Suprapubic skin (tissue), 4 donors: ENCODE measurements at regions not wholly inside any gene's neighbourhood (a gene's known extent, or its start where the extent isn't known, plus 50 kb on each side); places are given as distances from the start of the nearest gene placed in this dataset.

Experiments
- CTCF ChIP-seq, 2 donors: fragments of 200-600 bp in 1 of 2; fragments of 450-650 bp in 1 of 2; sonication (generic) in 1 of 2; IDR thresholded peaks; one replicate each; pipeline ENCODE4 v1.5.1; 2016 to 2019; ENCODE audit warnings: antibody characterized with exemption in 2 of 2, mild to moderate bottlenecking in 1 of 2, moderate library complexity in 1 of 2
- EP300 ChIP-seq: sonication (generic); formaldehyde crosslinking; IDR thresholded peaks from one replicate; pipeline ENCODE4 v1.6.1; 2017; ENCODE audit warnings: antibody characterized with exemption
- POLR2A ChIP-seq, 2 donors: fragments of 450-650 bp; IDR thresholded peaks; one replicate each; pipeline ENCODE4 v1.6.1; 2017; ENCODE audit warnings: antibody characterized with exemption in 2 of 2, mild to moderate bottlenecking in 2 of 2, moderate library complexity in 2 of 2
- POLR2AphosphoS5 ChIP-seq, 3 donors: sonication (generic); formaldehyde crosslinking; IDR thresholded peaks; one replicate each; pipeline ENCODE4 v1.6.1; 2017; ENCODE audit warnings: antibody characterized with exemption in 3 of 3

GRCh38 chr20:51187261-51187660, 164.4 kb upstream of the KCNG1 start:
- TF ChIP-seq CTCF (IDR thresholded peaks at IDR 0.05) (no peak), POLR2AphosphoS5 (IDR thresholded peaks at IDR 0.05) (no peak), POLR2A (IDR thresholded peaks at IDR 0.05) (no peak), EP300 (no peak)
